GM19467 (cell line): ENCODE measurements at regions not wholly inside any gene's neighbourhood (a gene's known extent, or its start where the extent isn't known, plus 50 kb on each side); places are given as distances from the start of the nearest gene placed in this dataset.
"Not testable (repeated sequence)": the region's sequence is repeated elsewhere in the genome, so short reads cannot be mapped to it uniquely, and the experiment has no call there.

Experiments used
- ATAC-seq: cut with Tn5 transposase; IDR thresholded peaks from one replicate; pipeline ENCODE4 v1.9.1; 2021; ENCODE audit warnings: mild to moderate bottlenecking, moderate library complexity; ENCODE audit not compliant: unreplicated experiment

- ATAC-seq, result no peak
These were observed 61.7 kb downstream of the KPNA2 start for GRCh38 chr17:68097161-68097805.

GRCh38 chr17:68099341-68099753 is 63.8 kb downstream of the KPNA2 start:
- ATAC-seq, result not testable (repeated sequence)

- ATAC-seq, result no peak
These were observed 64.6 kb downstream of the KPNA2 start for GRCh38 chr17:68100000-68100641.

- peak; percentile 79 for ATAC-seq
These were observed 65.8 kb downstream of the KPNA2 start for GRCh38 chr17:68101075-68101986.

GRCh38 chr17:68101987-68102314 is 66.4 kb downstream of the KPNA2 start:
- no peak for ATAC-seq

- ATAC-seq, result no peak
These were observed 66.8 kb downstream of the KPNA2 start for GRCh38 chr17:68102318-68102758.

GRCh38 chr17:68103148-68103547 is 67.6 kb downstream of the KPNA2 start:
- no peak for ATAC-seq

- ATAC-seq, result no peak
These were observed 70.5 kb downstream of the KPNA2 start for GRCh38 chr17:68106085-68106484.

GRCh38 chr17:68107373-68107772 is 71.8 kb downstream of the KPNA2 start:
- no peak for ATAC-seq

- ATAC-seq, result no peak
These were observed 72.9 kb downstream of the KPNA2 start for GRCh38 chr17:68108313-68109000.

- ATAC-seq, result not testable (repeated sequence)
These were observed 73.9 kb downstream of the KPNA2 start for GRCh38 chr17:68109404-68109803.

GRCh38 chr17:68116211-68116610 is 80.7 kb downstream of the KPNA2 start:
- ATAC-seq, result not testable (repeated sequence)

GRCh38 chr17:68122587-68122986 is 87.1 kb downstream of the KPNA2 start:
- ATAC-seq, result no peak

- no peak for ATAC-seq
These were observed 89.8 kb downstream of the KPNA2 start for GRCh38 chr17:68125111-68125870.

- no peak for ATAC-seq
These were observed 92.4 kb downstream of the KPNA2 start for GRCh38 chr17:68127914-68128313.

- ATAC-seq, result no peak
These were observed 95.9 kb downstream of the KPNA2 start for GRCh38 chr17:68131456-68131855.

- ATAC-seq, result no peak
These were observed 98.0 kb downstream of the KPNA2 start for GRCh38 chr17:68133346-68134045.

- ATAC-seq, result no peak
These were observed 98.6 kb downstream of the KPNA2 start for GRCh38 chr17:68134046-68134637.

GRCh38 chr17:68134731-68135130 is 99.2 kb downstream of the KPNA2 start:
- no peak for ATAC-seq
